Upper lobe of left lung (tissue), 4 donors: ENCODE measurements at regions not wholly inside any gene's neighbourhood (a gene's known extent, or its start where the extent isn't known, plus 50 kb on each side); places are given as distances from the start of the nearest gene placed in this dataset.

Experiments
- EP300 ChIP-seq, 4 donors: sonication (generic); formaldehyde crosslinking; IDR thresholded peaks; one replicate each; pipeline ENCODE4 v1.5.1; 2017; ENCODE audit warnings: antibody characterized with exemption in 4 of 4, control low read depth in 2 of 4
- POLR2A ChIP-seq, 4 donors: fragments of 450-650 bp; IDR thresholded peaks; one replicate each; pipeline ENCODE4 v1.5.1; 2016 to 2017; ENCODE audit warnings: antibody characterized with exemption in 4 of 4, mild to moderate bottlenecking in 2 of 4
- POLR2AphosphoS5 ChIP-seq, 2 donors: sonication (generic); formaldehyde crosslinking; IDR thresholded peaks; one replicate each; pipeline ENCODE4 v1.5.1; 2017; ENCODE audit warnings: antibody characterized with exemption in 2 of 2
- TF ChIP-seq, protein P1 (sequence below), 6 experiments: fragments of 450-650 bp in 4 of 6; fragments of 200-600 bp in 2 of 6; sonication (generic) in 2 of 6; IDR thresholded peaks; one replicate each; pipeline ENCODE4 v1.5.1; 2016 to 2019; ENCODE audit warnings: antibody characterized with exemption in 6 of 6

DNA sequence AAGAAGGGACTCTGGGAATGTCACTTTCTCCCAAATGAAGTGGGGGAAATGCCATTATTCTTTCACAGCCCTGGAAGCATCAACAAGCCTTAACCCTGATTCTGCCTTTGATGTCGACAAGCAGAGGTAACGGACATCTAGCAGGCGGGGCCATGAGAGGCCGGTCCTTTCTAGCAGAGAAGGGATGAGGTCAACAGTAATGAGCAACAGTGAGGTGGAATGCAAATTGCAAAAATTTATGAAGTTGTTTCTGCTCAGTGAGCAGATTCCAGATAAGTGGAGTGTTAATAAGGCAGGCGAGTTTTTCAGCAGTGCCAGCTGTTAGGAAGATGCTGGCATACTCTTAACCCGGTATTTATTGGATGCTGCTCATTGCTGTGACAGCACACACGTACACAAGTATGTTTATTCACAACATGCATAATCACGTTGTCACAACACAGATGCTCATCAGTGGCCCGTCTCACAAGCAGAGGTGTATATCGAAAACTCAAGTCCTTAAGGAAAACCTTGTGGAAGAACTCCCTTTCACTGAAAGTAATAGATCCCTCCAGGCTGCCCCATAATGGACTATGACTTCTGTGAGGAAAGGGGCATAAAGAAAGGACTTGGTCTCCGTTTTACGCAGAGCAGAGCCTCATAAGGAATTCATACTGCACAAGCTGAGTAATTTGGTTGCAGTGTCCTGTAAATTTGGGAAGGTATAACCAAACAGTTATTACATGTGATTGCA is 329.0 kb downstream of the IGSF11 start:
- TF ChIP-seq, protein P1, sequence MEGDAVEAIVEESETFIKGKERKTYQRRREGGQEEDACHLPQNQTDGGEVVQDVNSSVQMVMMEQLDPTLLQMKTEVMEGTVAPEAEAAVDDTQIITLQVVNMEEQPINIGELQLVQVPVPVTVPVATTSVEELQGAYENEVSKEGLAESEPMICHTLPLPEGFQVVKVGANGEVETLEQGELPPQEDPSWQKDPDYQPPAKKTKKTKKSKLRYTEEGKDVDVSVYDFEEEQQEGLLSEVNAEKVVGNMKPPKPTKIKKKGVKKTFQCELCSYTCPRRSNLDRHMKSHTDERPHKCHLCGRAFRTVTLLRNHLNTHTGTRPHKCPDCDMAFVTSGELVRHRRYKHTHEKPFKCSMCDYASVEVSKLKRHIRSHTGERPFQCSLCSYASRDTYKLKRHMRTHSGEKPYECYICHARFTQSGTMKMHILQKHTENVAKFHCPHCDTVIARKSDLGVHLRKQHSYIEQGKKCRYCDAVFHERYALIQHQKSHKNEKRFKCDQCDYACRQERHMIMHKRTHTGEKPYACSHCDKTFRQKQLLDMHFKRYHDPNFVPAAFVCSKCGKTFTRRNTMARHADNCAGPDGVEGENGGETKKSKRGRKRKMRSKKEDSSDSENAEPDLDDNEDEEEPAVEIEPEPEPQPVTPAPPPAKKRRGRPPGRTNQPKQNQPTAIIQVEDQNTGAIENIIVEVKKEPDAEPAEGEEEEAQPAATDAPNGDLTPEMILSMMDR (IDR thresholded peaks at IDR 0.05) = no peak
- no peak for TF ChIP-seq POLR2A (IDR thresholded peaks at IDR 0.05)
- TF ChIP-seq POLR2AphosphoS5 (IDR thresholded peaks at IDR 0.05) = no peak
- TF ChIP-seq EP300 (IDR thresholded peaks at IDR 0.05) = no peak
